ENCODE measurements at regions not wholly inside any gene's neighbourhood (a gene's known extent, or its start where the extent isn't known, plus 50 kb on each side); places are given as distances from the start of the nearest gene placed in this dataset.
"Not testable (repeated sequence)": the region's sequence is repeated elsewhere in the genome, so short reads cannot be mapped to it uniquely, and the experiment has no call there.

DNA sequence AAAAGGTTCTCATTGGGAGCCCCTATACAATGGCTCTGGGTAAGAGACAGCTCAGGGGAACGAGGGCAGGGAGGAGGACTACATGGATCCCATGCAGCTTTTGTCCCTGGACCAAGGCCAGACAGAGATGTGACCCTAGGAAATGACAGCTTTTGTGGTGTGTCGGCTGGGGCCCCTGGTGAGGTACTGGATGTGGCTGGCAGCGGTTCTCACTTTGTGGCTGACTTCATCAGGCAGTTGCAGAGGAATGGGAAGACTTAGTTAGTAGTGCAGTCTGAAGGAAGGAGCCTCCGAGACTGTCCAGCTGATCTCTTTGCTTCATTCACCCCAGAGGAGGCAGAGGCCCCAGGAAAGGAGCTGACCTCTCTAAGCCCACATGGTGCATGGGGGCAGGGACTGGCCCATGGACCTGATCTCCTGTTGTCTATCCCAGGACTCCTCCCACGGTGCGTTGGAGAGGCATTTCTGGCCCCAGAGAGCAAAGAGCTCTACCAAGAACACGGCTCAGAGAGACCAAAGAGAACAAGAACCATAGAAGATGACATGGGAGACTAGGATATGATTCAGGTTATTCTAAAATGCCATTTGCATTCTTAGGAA lies 202.9 kb downstream of the RPS24 start:
- Histone ChIP-seq H3K4me3 (replicated peaks in 1 of 2; ENCODE audit: low read depth in 1 of 2, low read length in 2 of 2) (no peak overlapping the region), H4K20me1 (ENCODE audit: insufficient read depth) (no peaks in the 10 kb centered on the region), H3K4me2 (ENCODE audit: low read length) (no peak overlapping the region), H3K9me3 (ENCODE audit: control insufficient read depth in 1 of 2, insufficient read depth in 1 of 2, low read depth in 1 of 2, low read length in 2 of 2) (no peaks in the 10 kb centered on the region), H3K79me2 (ENCODE audit: insufficient read depth, low read length) (no peaks in the 10 kb centered on the region), H3K36me3 (ENCODE audit: control insufficient read depth in 1 of 2, insufficient read depth in 2 of 2, low read length in 2 of 2) (no peaks in the 10 kb centered on the region), H3K9ac (ENCODE audit: low read length) (no peak overlapping the region), H2AFZ (ENCODE audit: low read depth, low read length, poor library complexity, severe bottlenecking) (no peak overlapping the region), H3K4me1 (ENCODE audit: control insufficient read depth in 1 of 2, insufficient read depth in 2 of 2, low read length in 2 of 2) (no peaks in the 10 kb centered on the region), H3K9me2 (ENCODE audit: insufficient read depth) (no peaks in the 10 kb centered on the region), H3K27ac (ENCODE audit: low read depth, low read length) (no peak overlapping the region), H3K27me3 (ENCODE audit: insufficient read depth, low read length) (no peaks in the 10 kb centered on the region)
- DNase-seq (ENCODE audit: low read depth, low spot score) (no peak), ATAC-seq (no peak)
- CTCF ChIA-PET, result no interaction called here
- intact Hi-C loops (cut with micrococcal nuclease), result loop anchor here (10.0 kb wide), 1 partner anchor 418 kb away; no protein-coding TSS in a partner anchor
- POLR2A ChIA-PET, result no interaction called here
- TF ChIP-seq, protein P1, sequence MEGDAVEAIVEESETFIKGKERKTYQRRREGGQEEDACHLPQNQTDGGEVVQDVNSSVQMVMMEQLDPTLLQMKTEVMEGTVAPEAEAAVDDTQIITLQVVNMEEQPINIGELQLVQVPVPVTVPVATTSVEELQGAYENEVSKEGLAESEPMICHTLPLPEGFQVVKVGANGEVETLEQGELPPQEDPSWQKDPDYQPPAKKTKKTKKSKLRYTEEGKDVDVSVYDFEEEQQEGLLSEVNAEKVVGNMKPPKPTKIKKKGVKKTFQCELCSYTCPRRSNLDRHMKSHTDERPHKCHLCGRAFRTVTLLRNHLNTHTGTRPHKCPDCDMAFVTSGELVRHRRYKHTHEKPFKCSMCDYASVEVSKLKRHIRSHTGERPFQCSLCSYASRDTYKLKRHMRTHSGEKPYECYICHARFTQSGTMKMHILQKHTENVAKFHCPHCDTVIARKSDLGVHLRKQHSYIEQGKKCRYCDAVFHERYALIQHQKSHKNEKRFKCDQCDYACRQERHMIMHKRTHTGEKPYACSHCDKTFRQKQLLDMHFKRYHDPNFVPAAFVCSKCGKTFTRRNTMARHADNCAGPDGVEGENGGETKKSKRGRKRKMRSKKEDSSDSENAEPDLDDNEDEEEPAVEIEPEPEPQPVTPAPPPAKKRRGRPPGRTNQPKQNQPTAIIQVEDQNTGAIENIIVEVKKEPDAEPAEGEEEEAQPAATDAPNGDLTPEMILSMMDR (IDR thresholded peaks at IDR 0.05 in 2 of 3, conservative IDR thresholded peaks at IDR 0.05 in 1 of 3; ENCODE audit: borderline replicate concordance in 1 of 3, insufficient read depth in 1 of 3, low read depth in 2 of 3, low read length in 2 of 3), result no peak
- TF ChIP-seq YY1 (IDR thresholded peaks at IDR 0.05; ENCODE audit: extremely low read depth, insufficient replicate concordance, low read depth, low read length) (no peak), ZFX (IDR thresholded peaks at IDR 0.05) (no peak), TCF7L2 (IDR thresholded peaks at IDR 0.05; ENCODE audit: borderline replicate concordance, extremely low read depth, insufficient read depth, insufficient read length) (no peak), FOSL1 (IDR thresholded peaks at IDR 0.05; ENCODE audit: low read depth) (no peak), SRF (IDR thresholded peaks at IDR 0.05; ENCODE audit: low read depth) (no peak), SP1 (IDR thresholded peaks at IDR 0.05; ENCODE audit: low read depth) (no peak)
- TF ChIP-seq, protein P2, sequence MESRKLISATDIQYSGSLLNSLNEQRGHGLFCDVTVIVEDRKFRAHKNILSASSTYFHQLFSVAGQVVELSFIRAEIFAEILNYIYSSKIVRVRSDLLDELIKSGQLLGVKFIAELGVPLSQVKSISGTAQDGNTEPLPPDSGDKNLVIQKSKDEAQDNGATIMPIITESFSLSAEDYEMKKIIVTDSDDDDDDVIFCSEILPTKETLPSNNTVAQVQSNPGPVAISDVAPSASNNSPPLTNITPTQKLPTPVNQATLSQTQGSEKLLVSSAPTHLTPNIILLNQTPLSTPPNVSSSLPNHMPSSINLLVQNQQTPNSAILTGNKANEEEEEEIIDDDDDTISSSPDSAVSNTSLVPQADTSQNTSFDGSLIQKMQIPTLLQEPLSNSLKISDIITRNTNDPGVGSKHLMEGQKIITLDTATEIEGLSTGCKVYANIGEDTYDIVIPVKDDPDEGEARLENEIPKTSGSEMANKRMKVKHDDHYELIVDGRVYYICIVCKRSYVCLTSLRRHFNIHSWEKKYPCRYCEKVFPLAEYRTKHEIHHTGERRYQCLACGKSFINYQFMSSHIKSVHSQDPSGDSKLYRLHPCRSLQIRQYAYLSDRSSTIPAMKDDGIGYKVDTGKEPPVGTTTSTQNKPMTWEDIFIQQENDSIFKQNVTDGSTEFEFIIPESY (IDR thresholded peaks at IDR 0.05; ENCODE audit: extremely low read depth, insufficient replicate concordance, low read length), result no peak
- RAD21 ChIA-PET (ENCODE audit: low non-redundant PET in 1 of 2, low total read pairs in 2 of 2, uncharacterized antibody in 2 of 2, unreplicated experiment in 2 of 2), result interaction anchor here in 1 of 2 experiments (0.7 kb wide), 1 partner anchor 10 kb away, joined by 3 read pairs; no protein-coding TSS in a partner anchor
- no TSS peak for BruUV-seq (replicated peaks)

DNA sequence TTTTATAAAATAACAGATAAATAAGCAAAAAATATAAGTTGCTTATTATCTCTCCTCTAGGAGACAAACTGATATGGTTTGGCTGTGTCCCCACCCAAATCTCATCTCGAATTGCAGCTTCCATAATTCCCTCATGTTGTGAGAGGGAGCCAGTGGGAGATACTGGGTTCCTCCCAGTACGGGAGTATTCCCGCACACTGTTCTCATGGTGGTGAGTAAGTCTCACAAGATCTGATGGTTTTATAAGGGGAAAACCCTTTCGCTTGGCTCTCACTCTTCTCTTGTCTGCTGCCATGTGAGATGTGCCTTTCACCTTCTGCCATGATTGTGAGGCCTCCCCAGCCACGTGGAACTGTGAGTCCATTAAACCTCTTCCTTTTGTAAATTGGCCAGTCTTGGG lies 204.3 kb downstream of the RPS24 start:
- BruUV-seq (replicated peaks); H3K4me3 ChIP-seq (replicated peaks in 1 of 2; ENCODE audit: low read depth in 1 of 2, low read length in 2 of 2); ATAC-seq: not testable (repeated sequence)

More for the DNA sequence above, 204.3 kb downstream of the RPS24 start:
- H3K27me3 ChIP-seq (ENCODE audit: insufficient read depth, low read length); H3K9me2 ChIP-seq (ENCODE audit: insufficient read depth); CTCF ChIA-PET; RAD21 ChIA-PET (ENCODE audit: low non-redundant PET in 1 of 2, low total read pairs in 2 of 2, uncharacterized antibody in 2 of 2, unreplicated experiment in 2 of 2); H3K79me2 ChIP-seq (ENCODE audit: insufficient read depth, low read length); H3K4me2 ChIP-seq (ENCODE audit: low read length); DNase-seq (ENCODE audit: low read depth, low spot score); POLR2A ChIA-PET; H2AFZ ChIP-seq (ENCODE audit: low read depth, low read length, poor library complexity, severe bottlenecking); H3K9me3 ChIP-seq (ENCODE audit: control insufficient read depth in 1 of 2, insufficient read depth in 1 of 2, low read depth in 1 of 2, low read length in 2 of 2); H4K20me1 ChIP-seq (ENCODE audit: insufficient read depth); H3K27ac ChIP-seq (ENCODE audit: low read depth, low read length); H3K9ac ChIP-seq (ENCODE audit: low read length); H3K4me1 ChIP-seq (ENCODE audit: control insufficient read depth in 1 of 2, insufficient read depth in 2 of 2, low read length in 2 of 2); H3K36me3 ChIP-seq (ENCODE audit: control insufficient read depth in 1 of 2, insufficient read depth in 2 of 2, low read length in 2 of 2): not testable (repeated sequence)
- intact Hi-C loops (cut with micrococcal nuclease), result loop anchor here (10.0 kb wide), 1 partner anchor 417 kb away; no protein-coding TSS in a partner anchor

Measured in HCT116 (cell line).